H9 (cell line): ENCODE measurements at regions not wholly inside any gene's neighbourhood (a gene's known extent, or its start where the extent isn't known, plus 50 kb on each side); places are given as distances from the start of the nearest gene placed in this dataset.

ENCODE experiments used
- DNase-seq: peaks from one replicate; pipeline ENCODE4 v3.0.0-alpha.2; 2017
- H2AFZ ChIP-seq: one replicate; pipeline ENCODE4 v1.6.1; 2013; ENCODE audit warnings: mild to moderate bottlenecking, low read length, control low read depth, moderate library complexity
- H2AK5ac ChIP-seq: 2 replicates; pipeline ENCODE4 v1.6.1; 2013; ENCODE audit warnings: low read length, control low read depth, mixed read lengths; ENCODE audit not compliant: insufficient read length
- H2BK120ac ChIP-seq: one replicate; pipeline ENCODE4 v1.6.1; 2013; ENCODE audit warnings: low read depth, mild to moderate bottlenecking, low read length, control low read depth, inconsistent platforms; ENCODE audit not compliant: poor library complexity, severe bottlenecking
- H2BK12ac ChIP-seq: 2 replicates; pipeline ENCODE4 v1.6.1; 2013; ENCODE audit warnings: low read length, control low read depth, mixed read lengths, low read depth; ENCODE audit not compliant: insufficient read length
- H2BK15ac ChIP-seq: 2 replicates; pipeline ENCODE4 v1.6.1; 2013; ENCODE audit warnings: low read depth, low read length, control low read depth
- H2BK20ac ChIP-seq: one replicate; pipeline ENCODE4 v1.6.1; 2013; ENCODE audit warnings: low read depth, mild to moderate bottlenecking, low read length, control low read depth, inconsistent platforms; ENCODE audit not compliant: poor library complexity, severe bottlenecking
- H2BK5ac ChIP-seq: 2 replicates; pipeline ENCODE4 v1.6.1; 2013; ENCODE audit warnings: low read length, control low read depth, mixed read lengths; ENCODE audit not compliant: insufficient read length
- H3K14ac ChIP-seq: 2 replicates; pipeline ENCODE4 v1.6.1; 2013; ENCODE audit warnings: low read length, control low read depth; ENCODE audit not compliant: insufficient read depth
- H3K18ac ChIP-seq: 2 replicates; pipeline ENCODE4 v1.6.1; 2013; ENCODE audit warnings: low read depth, mild to moderate bottlenecking, mixed read lengths, low read length, control low read depth; ENCODE audit not compliant: insufficient read length
- H3K23ac ChIP-seq: 2 replicates; pipeline ENCODE4 v1.6.1; 2013; ENCODE audit warnings: low read length, control low read depth, mixed read lengths, low read depth; ENCODE audit not compliant: insufficient read length
- H3K23me2 ChIP-seq: 2 replicates; pipeline ENCODE4 v1.6.1; 2013; ENCODE audit warnings: low read depth, mild to moderate bottlenecking, mixed read lengths, low read length, control low read depth; ENCODE audit not compliant: insufficient read length, poor library complexity, severe bottlenecking
- H3K27ac ChIP-seq: 2 replicates; pipeline ENCODE4 v1.5.1; 2013; ENCODE audit warnings: low read length, control low read depth, mixed read lengths, low read depth; ENCODE audit not compliant: insufficient read length
- H3K27me3 ChIP-seq: 2 replicates; pipeline ENCODE4 v1.6.1; 2013; ENCODE audit warnings: low read length, control low read depth, inconsistent platforms; ENCODE audit not compliant: insufficient read depth
- H3K4ac ChIP-seq: 2 replicates; pipeline ENCODE4 v1.6.1; 2013; ENCODE audit warnings: low read depth, mild to moderate bottlenecking, control low read depth, inconsistent platforms, low read length, moderate library complexity
- H3K4me1 ChIP-seq: 2 replicates; pipeline ENCODE4 v1.6.1; 2013; ENCODE audit warnings: low read length, control low read depth, inconsistent platforms; ENCODE audit not compliant: insufficient read depth
- H3K4me2 ChIP-seq: 2 replicates; pipeline ENCODE4 v1.6.1; 2013; ENCODE audit warnings: low read length, control low read depth, mixed read lengths; ENCODE audit not compliant: insufficient read length, insufficient read depth
- H3K56ac ChIP-seq: 2 replicates; pipeline ENCODE4 v1.6.1; 2013; ENCODE audit warnings: low read depth, mild to moderate bottlenecking, mixed read lengths, low read length, control low read depth; ENCODE audit not compliant: insufficient read length
- H3K79me1 ChIP-seq: 2 replicates; pipeline ENCODE4 v1.6.1; 2013; ENCODE audit warnings: low read depth, mild to moderate bottlenecking, moderate library complexity, low read length, control low read depth, inconsistent platforms; ENCODE audit not compliant: insufficient read depth, poor library complexity, severe bottlenecking
- H3K79me2 ChIP-seq: 2 replicates; pipeline ENCODE4 v1.6.1; 2013; ENCODE audit warnings: low read length, control low read depth, inconsistent platforms; ENCODE audit not compliant: insufficient read depth
- H3K9ac ChIP-seq: 2 replicates; pipeline ENCODE4 v1.6.1; 2013; ENCODE audit warnings: low read length, control low read depth, mixed read lengths; ENCODE audit not compliant: insufficient read length; ENCODE audit errors: extremely low read depth
- H3K9me3 ChIP-seq: one replicate; pipeline ENCODE4 v1.6.1; 2013; ENCODE audit warnings: low read depth, low read length, inconsistent platforms; ENCODE audit not compliant: control insufficient read depth
- H3T11ph ChIP-seq: one replicate; pipeline ENCODE4 v1.6.1; 2013; ENCODE audit warnings: mild to moderate bottlenecking, low read length, control low read depth, inconsistent platforms
- H4K20me1 ChIP-seq: one replicate; pipeline ENCODE4 v1.6.1; 2013; ENCODE audit not compliant: control insufficient read depth, insufficient read length, insufficient read depth
- H4K5ac ChIP-seq: 2 replicates; pipeline ENCODE4 v1.6.1; 2013; ENCODE audit warnings: low read depth, mild to moderate bottlenecking, mixed read lengths, low read length, control low read depth; ENCODE audit not compliant: insufficient read length
- H4K8ac ChIP-seq: replicated peaks from 2 replicates; pipeline ENCODE4 v1.6.1; 2013; ENCODE audit warnings: low read length, control low read depth, mixed read lengths, low read depth; ENCODE audit not compliant: insufficient read length
- H4K91ac ChIP-seq: 2 replicates; pipeline ENCODE4 v1.6.1; 2013; ENCODE audit warnings: low read depth, mild to moderate bottlenecking, moderate library complexity, mixed read lengths, low read length, control low read depth; ENCODE audit not compliant: insufficient read length
- H3K27ac Mint-ChIP-seq, 3 experiments: 2 replicates in 2 of 3; 3 replicates in 1 of 3; pipeline ENCODE4 v1.8.0; 2020 to 2021; ENCODE audit warnings: mixed read lengths in 3 of 3, mild to moderate bottlenecking in 1 of 3, moderate library complexity in 1 of 3
- H3K27me3 Mint-ChIP-seq: 2 replicates; pipeline ENCODE4 v1.8.0; 2021; ENCODE audit warnings: low read depth, mild to moderate bottlenecking, moderate library complexity, mixed read lengths
- H3K36me3 Mint-ChIP-seq, 3 experiments: 2 replicates in 2 of 3; 3 replicates in 1 of 3; pipeline ENCODE4 v1.8.0; 2020 to 2021; ENCODE audit warnings: low read depth in 3 of 3, mixed read lengths in 3 of 3; ENCODE audit not compliant: insufficient read depth in 1 of 3
- H3K4me1 Mint-ChIP-seq, 2 experiments: 2 replicates each; pipeline ENCODE4 v1.8.0; 2020; ENCODE audit warnings: mixed read lengths in 2 of 2
- H3K4me3 Mint-ChIP-seq, 2 experiments: 2 replicates in 1 of 2; 3 replicates in 1 of 2; pipeline ENCODE4 v1.8.0; 2020 to 2021; ENCODE audit warnings: mild to moderate bottlenecking in 2 of 2, mixed read lengths in 2 of 2, moderate library complexity in 1 of 2
- H3K9me3 Mint-ChIP-seq, 2 experiments: 2 replicates in 1 of 2; 3 replicates in 1 of 2; pipeline ENCODE4 v1.8.0; 2020; ENCODE audit warnings: mild to moderate bottlenecking in 2 of 2, mixed read lengths in 2 of 2, moderate library complexity in 1 of 2
- CTCF ChIP-seq: fragments of 200-600 bp; sonication (generic); conservative IDR thresholded peaks from 3 replicates; pipeline ENCODE4 v1.8.0; 2021; ENCODE audit warnings: antibody characterized with exemption, mild to moderate bottlenecking
- WGBS: extraction: QIAGEN DNeasy Blood & Tissue Kit; methylation state at CpG from one replicate; pipeline ENCODE4 v1.1.7; 2013; ENCODE audit warnings: missing lambda C conversion rate, low lambda C conversion rate, mixed read lengths; ENCODE audit not compliant: insufficient read length; ENCODE audit errors: extremely low coverage; 5-methylcytosine and 5-hydroxymethylcytosine counted together

DNA sequence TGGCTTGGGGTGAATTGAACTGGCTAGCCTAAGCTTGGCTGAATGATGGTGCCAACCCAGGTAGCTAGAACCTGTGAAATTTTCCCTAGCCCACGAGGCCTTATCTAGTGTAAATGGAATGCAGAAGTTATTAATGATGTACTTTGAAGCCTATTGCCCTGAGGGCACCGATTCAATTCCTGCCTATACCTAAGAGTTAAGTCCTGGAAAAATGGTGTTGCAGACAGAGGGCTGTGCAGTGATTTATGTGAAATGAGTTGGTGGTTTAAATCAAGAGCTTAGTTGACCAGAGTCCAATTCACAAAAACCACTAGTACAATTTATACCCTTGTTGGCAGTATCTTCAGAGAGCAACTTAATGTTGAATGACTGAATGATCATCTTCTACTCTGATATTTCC lies 373.8 kb upstream of the JAG1 start:
- Mint-ChIP-seq H3K4me1 (no peaks in the 10 kb centered on the region), H3K27me3 (no peaks in the 10 kb centered on the region; the same call in 1 of the 2 replicates), H3K9me3 (no peaks in the 10 kb centered on the region), H3K36me3 (no peaks in the 10 kb centered on the region), H3K4me3 (no peak overlapping the region), H3K27ac (no peak overlapping the region)
- no peaks in the 10 kb centered on the region for H3K9me3 ChIP-seq
- no peak overlapping the region for H4K5ac ChIP-seq
- no peak overlapping the region for H3K4me2 ChIP-seq
- no peaks in the 10 kb centered on the region for H3K79me1 ChIP-seq
- no peaks in the 10 kb centered on the region for H3K4me1 ChIP-seq
- H3K56ac ChIP-seq = no peak overlapping the region
- H3K27me3 ChIP-seq = no peaks in the 10 kb centered on the region
- no peak overlapping the region for H2AFZ ChIP-seq
- H3K14ac ChIP-seq = no peak overlapping the region
- no peak overlapping the region for H3K4ac ChIP-seq
- no peak overlapping the region for H2BK120ac ChIP-seq
- WGBS = no CpG with 5 or more reads among the region's 2 CpGs
- no peak overlapping the region for H2BK12ac ChIP-seq
- H3T11ph ChIP-seq = no peak overlapping the region
- H2BK20ac ChIP-seq = no peak overlapping the region
- no peaks in the 10 kb centered on the region for H3K79me2 ChIP-seq
- H4K20me1 ChIP-seq = no peaks in the 10 kb centered on the region
- H3K9ac ChIP-seq = no peak overlapping the region
- no peak overlapping the region for H3K27ac ChIP-seq
- no peak overlapping the region for H2BK5ac ChIP-seq
- H3K18ac ChIP-seq = no peak overlapping the region
- H3K23ac ChIP-seq = no peak overlapping the region
- no peak overlapping the region for H2BK15ac ChIP-seq
- no peak for DNase-seq
- no peak overlapping the region for H4K8ac ChIP-seq
- no peak overlapping the region for H4K91ac ChIP-seq
- TF ChIP-seq CTCF = no peak
- no peaks in the 10 kb centered on the region for H3K23me2 ChIP-seq
- H2AK5ac ChIP-seq = no peak overlapping the region
